ENCODE measurements at regions not wholly inside any gene's neighbourhood (a gene's known extent, or its start where the extent isn't known, plus 50 kb on each side); places are given as distances from the start of the nearest gene placed in this dataset.

DNA sequence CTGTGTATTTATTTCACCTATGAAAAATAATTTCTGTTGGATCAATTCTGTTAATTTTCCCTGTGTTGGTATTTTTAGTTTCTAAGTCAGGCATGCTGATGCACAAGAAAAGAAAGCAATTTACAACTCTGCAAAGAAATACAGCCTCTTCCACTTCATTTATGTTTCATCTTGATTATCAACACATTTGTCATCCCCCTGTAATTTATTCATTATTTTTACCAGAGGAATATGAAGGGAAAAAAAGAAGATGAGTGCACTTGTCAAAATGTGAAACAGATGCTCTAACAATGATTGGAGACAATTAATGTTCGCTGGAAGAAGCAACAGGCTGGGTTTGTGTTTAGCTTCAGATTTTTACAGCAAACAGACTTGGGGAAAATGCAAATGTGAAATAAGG is 958.5 kb upstream of the SEL1L start:
- H3K4me1 ChIP-seq, result peaks cover 0 to 12% (median 6%) of the 10 kb centered on the region in 3 donors
- DNase-seq (no peak), ATAC-seq (no peak), FAIRE-seq (no peak)
- TF ChIP-seq, protein P1, sequence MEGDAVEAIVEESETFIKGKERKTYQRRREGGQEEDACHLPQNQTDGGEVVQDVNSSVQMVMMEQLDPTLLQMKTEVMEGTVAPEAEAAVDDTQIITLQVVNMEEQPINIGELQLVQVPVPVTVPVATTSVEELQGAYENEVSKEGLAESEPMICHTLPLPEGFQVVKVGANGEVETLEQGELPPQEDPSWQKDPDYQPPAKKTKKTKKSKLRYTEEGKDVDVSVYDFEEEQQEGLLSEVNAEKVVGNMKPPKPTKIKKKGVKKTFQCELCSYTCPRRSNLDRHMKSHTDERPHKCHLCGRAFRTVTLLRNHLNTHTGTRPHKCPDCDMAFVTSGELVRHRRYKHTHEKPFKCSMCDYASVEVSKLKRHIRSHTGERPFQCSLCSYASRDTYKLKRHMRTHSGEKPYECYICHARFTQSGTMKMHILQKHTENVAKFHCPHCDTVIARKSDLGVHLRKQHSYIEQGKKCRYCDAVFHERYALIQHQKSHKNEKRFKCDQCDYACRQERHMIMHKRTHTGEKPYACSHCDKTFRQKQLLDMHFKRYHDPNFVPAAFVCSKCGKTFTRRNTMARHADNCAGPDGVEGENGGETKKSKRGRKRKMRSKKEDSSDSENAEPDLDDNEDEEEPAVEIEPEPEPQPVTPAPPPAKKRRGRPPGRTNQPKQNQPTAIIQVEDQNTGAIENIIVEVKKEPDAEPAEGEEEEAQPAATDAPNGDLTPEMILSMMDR (IDR thresholded peaks at IDR 0.05), result no peak
- 87 to 94% methylated on average over 1 of the region's 1 CpG for WGBS, 2 donors
- H3K27me3 ChIP-seq, result no peaks in the 10 kb centered on the region
- H3K36me3 ChIP-seq, result no peaks in the 10 kb centered on the region
- no peak overlapping the region for H3K4me3 ChIP-seq
- H3K9me3 ChIP-seq, result no peaks in the 10 kb centered on the region
- no peak overlapping the region for H3K27ac ChIP-seq
- intact Hi-C loops (cut with DNase I), result no loop called here

- intact Hi-C loops (cut with DNase I), result no loop called here
- Histone ChIP-seq H3K27me3 (peaks cover 0 to 3% (median 0%) of the 10 kb centered on the region in 4 donors), H3K9me3 (no peaks in the 10 kb centered on the region), H3K4me1 (no peaks in the 10 kb centered on the region), H3K4me3 (no peak overlapping the region), H3K27ac (no peak overlapping the region), H3K36me3 (no peaks in the 10 kb centered on the region)
- TF ChIP-seq, protein P1 (IDR thresholded peaks at IDR 0.05), result no peak
- ATAC-seq (peak in 1 of 4 donors; percentile 26), FAIRE-seq (no peak), DNase-seq (no peak)
- 19 to 30% methylated on average over 1 of the region's 1 CpG for WGBS, 2 donors
These were observed 966.6 kb upstream of the SEL1L start for GRCh38 chr14:82500222-82500621.

- Histone ChIP-seq H3K36me3 (no peaks in the 10 kb centered on the region), H3K4me3 (no peak overlapping the region), H3K27ac (no peak overlapping the region), H3K27me3 (peaks cover 0 to 3% (median 0%) of the 10 kb centered on the region in 4 donors), H3K4me1 (no peaks in the 10 kb centered on the region), H3K9me3 (no peaks in the 10 kb centered on the region)
- TF ChIP-seq, protein P1 (IDR thresholded peaks at IDR 0.05), result no peak
- ATAC-seq (peak in 3 of 4 donors; percentile 25 to 47 (median 45)), FAIRE-seq (no peak), DNase-seq (no peak)
- WGBS, 2 donors, result 41 to 51% methylated on average over 2 of the region's 2 CpGs
- intact Hi-C loops (cut with DNase I), result no loop called here
These were observed 967.9 kb upstream of the SEL1L start for GRCh38 chr14:82501554-82501953.

DNA sequence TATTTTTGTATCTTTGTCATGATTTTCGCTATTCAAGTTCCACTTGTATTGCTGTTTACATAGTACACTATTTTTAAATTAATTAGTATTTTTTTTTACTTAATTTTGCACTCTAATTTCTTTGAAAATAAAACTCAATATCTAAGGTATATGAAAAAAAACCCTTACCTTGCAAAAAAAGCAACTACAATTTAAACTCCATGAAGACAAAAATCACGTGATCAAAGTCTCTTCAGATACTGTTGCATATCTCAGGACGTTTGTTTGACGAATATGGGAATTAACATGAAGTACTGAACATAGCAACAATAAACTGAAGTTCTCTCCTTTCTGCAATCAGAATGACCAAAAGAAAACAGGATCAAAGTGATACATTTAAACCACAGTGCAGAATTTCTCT is 968.4 kb upstream of the SEL1L start:
- no peaks in the 10 kb centered on the region for H3K4me1 ChIP-seq
- intact Hi-C loops (cut with DNase I), result no loop called here
- ATAC-seq (no peak), DNase-seq (no peak), FAIRE-seq (no peak)
- no peak overlapping the region for H3K4me3 ChIP-seq
- TF ChIP-seq, protein P1 (IDR thresholded peaks at IDR 0.05), result no peak
- no peaks in the 10 kb centered on the region for H3K36me3 ChIP-seq
- no peak overlapping the region for H3K27ac ChIP-seq
- H3K27me3 ChIP-seq, result peaks cover 0 to 3% (median 0%) of the 10 kb centered on the region in 4 donors
- no peaks in the 10 kb centered on the region for H3K9me3 ChIP-seq
- WGBS, 2 donors, result 78 to 79% methylated on average over 4 of the region's 4 CpGs

GRCh38 chr14:82504894-82505293 is 971.2 kb upstream of the SEL1L start:
- H3K36me3 ChIP-seq, result no peaks in the 10 kb centered on the region
- intact Hi-C loops (cut with DNase I), result no loop called here
- ATAC-seq (no peak), DNase-seq (no peak), FAIRE-seq (no peak)
- TF ChIP-seq, protein P1 (IDR thresholded peaks at IDR 0.05), result no peak
- no peaks in the 10 kb centered on the region for H3K4me1 ChIP-seq
- H3K27me3 ChIP-seq, result peaks cover 0 to 3% (median 0%) of the 10 kb centered on the region in 4 donors
- H3K27ac ChIP-seq, result no peak overlapping the region
- no peaks in the 10 kb centered on the region for H3K9me3 ChIP-seq
- H3K4me3 ChIP-seq, result no peak overlapping the region
